ENCODE measurements at regions not wholly inside any gene's neighbourhood (a gene's known extent, or its start where the extent isn't known, plus 50 kb on each side); places are given as distances from the start of the nearest gene placed in this dataset.

DNA sequence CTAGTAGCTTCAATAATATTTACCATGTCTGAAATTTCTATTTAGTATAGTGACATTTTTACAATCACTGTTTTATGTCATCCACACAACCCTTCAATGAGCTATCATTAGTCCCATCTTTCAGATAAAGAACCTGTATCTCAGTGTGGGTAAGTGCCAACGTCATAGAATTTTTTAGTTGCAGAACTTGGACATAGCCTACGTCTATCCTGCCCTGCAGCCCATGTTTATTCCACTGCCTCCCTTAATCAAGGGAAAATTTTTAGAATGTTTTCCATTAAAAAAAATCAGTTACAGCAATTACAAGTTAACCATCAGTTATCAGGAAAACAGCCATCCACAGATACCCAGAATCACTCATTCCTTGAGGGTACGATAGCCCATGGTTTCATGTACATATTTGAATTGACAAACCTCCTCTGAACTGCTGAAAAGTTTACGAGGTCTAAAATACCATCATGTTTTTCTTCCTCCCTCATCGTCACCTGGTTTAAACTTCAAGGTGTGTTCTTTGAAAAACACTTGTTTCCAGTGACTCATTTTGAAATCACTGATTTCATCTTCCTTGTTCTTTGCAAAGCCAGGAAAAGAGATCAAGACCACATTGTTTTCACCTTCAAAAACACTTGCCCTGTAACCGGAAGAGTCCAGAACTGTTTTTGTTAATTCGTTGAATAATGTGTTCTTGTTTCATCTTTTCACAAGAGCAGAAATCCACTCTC is 100.9 kb downstream of the FAM76B start:
- TF ChIP-seq, protein P1, sequence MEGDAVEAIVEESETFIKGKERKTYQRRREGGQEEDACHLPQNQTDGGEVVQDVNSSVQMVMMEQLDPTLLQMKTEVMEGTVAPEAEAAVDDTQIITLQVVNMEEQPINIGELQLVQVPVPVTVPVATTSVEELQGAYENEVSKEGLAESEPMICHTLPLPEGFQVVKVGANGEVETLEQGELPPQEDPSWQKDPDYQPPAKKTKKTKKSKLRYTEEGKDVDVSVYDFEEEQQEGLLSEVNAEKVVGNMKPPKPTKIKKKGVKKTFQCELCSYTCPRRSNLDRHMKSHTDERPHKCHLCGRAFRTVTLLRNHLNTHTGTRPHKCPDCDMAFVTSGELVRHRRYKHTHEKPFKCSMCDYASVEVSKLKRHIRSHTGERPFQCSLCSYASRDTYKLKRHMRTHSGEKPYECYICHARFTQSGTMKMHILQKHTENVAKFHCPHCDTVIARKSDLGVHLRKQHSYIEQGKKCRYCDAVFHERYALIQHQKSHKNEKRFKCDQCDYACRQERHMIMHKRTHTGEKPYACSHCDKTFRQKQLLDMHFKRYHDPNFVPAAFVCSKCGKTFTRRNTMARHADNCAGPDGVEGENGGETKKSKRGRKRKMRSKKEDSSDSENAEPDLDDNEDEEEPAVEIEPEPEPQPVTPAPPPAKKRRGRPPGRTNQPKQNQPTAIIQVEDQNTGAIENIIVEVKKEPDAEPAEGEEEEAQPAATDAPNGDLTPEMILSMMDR (IDR thresholded peaks at IDR 0.05 in 2 of 3, conservative IDR thresholded peaks at IDR 0.05 in 1 of 3; ENCODE audit: borderline replicate concordance in 1 of 3, insufficient read depth in 1 of 3, low read depth in 2 of 3, low read length in 2 of 3): no peak
- TF ChIP-seq ELF1 (IDR thresholded peaks at IDR 0.05; ENCODE audit: borderline replicate concordance, low read depth) (no peak), EGR1 (IDR thresholded peaks at IDR 0.05; ENCODE audit: low read depth) (no peak), TCF7L2 (IDR thresholded peaks at IDR 0.05; ENCODE audit: borderline replicate concordance, extremely low read depth, insufficient read depth, insufficient read length) (no peak), CEBPB (IDR thresholded peaks at IDR 0.05; ENCODE audit: low read depth) (no peak), FOSL1 (IDR thresholded peaks at IDR 0.05; ENCODE audit: low read depth) (no peak)
- TF ChIP-seq, protein P2, sequence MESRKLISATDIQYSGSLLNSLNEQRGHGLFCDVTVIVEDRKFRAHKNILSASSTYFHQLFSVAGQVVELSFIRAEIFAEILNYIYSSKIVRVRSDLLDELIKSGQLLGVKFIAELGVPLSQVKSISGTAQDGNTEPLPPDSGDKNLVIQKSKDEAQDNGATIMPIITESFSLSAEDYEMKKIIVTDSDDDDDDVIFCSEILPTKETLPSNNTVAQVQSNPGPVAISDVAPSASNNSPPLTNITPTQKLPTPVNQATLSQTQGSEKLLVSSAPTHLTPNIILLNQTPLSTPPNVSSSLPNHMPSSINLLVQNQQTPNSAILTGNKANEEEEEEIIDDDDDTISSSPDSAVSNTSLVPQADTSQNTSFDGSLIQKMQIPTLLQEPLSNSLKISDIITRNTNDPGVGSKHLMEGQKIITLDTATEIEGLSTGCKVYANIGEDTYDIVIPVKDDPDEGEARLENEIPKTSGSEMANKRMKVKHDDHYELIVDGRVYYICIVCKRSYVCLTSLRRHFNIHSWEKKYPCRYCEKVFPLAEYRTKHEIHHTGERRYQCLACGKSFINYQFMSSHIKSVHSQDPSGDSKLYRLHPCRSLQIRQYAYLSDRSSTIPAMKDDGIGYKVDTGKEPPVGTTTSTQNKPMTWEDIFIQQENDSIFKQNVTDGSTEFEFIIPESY (IDR thresholded peaks at IDR 0.05; ENCODE audit: extremely low read depth, insufficient replicate concordance, low read length): no peak
- TF ChIP-seq, protein P3, sequence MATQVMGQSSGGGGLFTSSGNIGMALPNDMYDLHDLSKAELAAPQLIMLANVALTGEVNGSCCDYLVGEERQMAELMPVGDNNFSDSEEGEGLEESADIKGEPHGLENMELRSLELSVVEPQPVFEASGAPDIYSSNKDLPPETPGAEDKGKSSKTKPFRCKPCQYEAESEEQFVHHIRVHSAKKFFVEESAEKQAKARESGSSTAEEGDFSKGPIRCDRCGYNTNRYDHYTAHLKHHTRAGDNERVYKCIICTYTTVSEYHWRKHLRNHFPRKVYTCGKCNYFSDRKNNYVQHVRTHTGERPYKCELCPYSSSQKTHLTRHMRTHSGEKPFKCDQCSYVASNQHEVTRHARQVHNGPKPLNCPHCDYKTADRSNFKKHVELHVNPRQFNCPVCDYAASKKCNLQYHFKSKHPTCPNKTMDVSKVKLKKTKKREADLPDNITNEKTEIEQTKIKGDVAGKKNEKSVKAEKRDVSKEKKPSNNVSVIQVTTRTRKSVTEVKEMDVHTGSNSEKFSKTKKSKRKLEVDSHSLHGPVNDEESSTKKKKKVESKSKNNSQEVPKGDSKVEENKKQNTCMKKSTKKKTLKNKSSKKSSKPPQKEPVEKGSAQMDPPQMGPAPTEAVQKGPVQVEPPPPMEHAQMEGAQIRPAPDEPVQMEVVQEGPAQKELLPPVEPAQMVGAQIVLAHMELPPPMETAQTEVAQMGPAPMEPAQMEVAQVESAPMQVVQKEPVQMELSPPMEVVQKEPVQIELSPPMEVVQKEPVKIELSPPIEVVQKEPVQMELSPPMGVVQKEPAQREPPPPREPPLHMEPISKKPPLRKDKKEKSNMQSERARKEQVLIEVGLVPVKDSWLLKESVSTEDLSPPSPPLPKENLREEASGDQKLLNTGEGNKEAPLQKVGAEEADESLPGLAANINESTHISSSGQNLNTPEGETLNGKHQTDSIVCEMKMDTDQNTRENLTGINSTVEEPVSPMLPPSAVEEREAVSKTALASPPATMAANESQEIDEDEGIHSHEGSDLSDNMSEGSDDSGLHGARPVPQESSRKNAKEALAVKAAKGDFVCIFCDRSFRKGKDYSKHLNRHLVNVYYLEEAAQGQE (IDR thresholded peaks at IDR 0.05; ENCODE audit: low read depth): no peak
- TF ChIP-seq, protein P4, sequence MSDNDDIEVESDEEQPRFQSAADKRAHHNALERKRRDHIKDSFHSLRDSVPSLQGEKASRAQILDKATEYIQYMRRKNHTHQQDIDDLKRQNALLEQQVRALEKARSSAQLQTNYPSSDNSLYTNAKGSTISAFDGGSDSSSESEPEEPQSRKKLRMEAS (IDR thresholded peaks at IDR 0.05): no peak
- no peak for ATAC-seq
- ChIA-PET CTCF (no interaction called here), POLR2A (no interaction called here), RAD21 (ENCODE audit: low non-redundant PET in 1 of 2, low total read pairs in 2 of 2, uncharacterized antibody in 2 of 2, unreplicated experiment in 2 of 2) (no interaction called here)
- Histone ChIP-seq H3K4me3 (replicated peaks in 1 of 2; ENCODE audit: low read depth in 1 of 2, low read length in 2 of 2) (no peak overlapping the region), H3K79me2 (ENCODE audit: insufficient read depth, low read length) (no peaks in the 10 kb centered on the region), H3K4me2 (ENCODE audit: low read length) (no peak overlapping the region), H4K20me1 (ENCODE audit: insufficient read depth) (no peaks in the 10 kb centered on the region), H2AFZ (ENCODE audit: low read depth, low read length, poor library complexity, severe bottlenecking) (no peak overlapping the region), H3K27ac (ENCODE audit: low read depth, low read length) (no peak overlapping the region), H3K36me3 (ENCODE audit: control insufficient read depth in 1 of 2, insufficient read depth in 2 of 2, low read length in 2 of 2) (no peaks in the 10 kb centered on the region), H3K9ac (ENCODE audit: low read length) (no peak overlapping the region), H3K4me1 (ENCODE audit: control insufficient read depth in 1 of 2, insufficient read depth in 2 of 2, low read length in 2 of 2) (no peaks in the 10 kb centered on the region), H3K27me3 (ENCODE audit: insufficient read depth, low read length) (peaks cover 21% of the 10 kb centered on the region), H3K9me3 (ENCODE audit: control insufficient read depth in 1 of 2, insufficient read depth in 1 of 2, low read depth in 1 of 2, low read length in 2 of 2) (no peaks in the 10 kb centered on the region), H3K9me2 (ENCODE audit: insufficient read depth) (no peaks in the 10 kb centered on the region)
- no peak for DNase-seq (ENCODE audit: low read depth, low spot score)
- no TSS peak for BruUV-seq (replicated peaks)
- intact Hi-C loops (cut with micrococcal nuclease): no loop called here

Data from HCT116 (cell line).